Cardiac fibroblast (primary cell): ENCODE measurements at regions not wholly inside any gene's neighbourhood (a gene's known extent, or its start where the extent isn't known, plus 50 kb on each side); places are given as distances from the start of the nearest gene placed in this dataset.

ENCODE experiments used
- DNase-seq, 2 donors: peaks; one replicate each; pipeline versions ENCODE4 v3.0.0 to v3.0.0-alpha.2; 2010; ENCODE audit warnings: low read depth in 2 of 2
- H3K4me3 ChIP-seq, 2 donors: replicated peaks in 1 of 2; 1 replicate in 1 of 2; 2 replicates in 1 of 2; pipeline ENCODE4 v1.5.1; 2011; ENCODE audit warnings: low read depth in 2 of 2, low read length in 2 of 2, mild to moderate bottlenecking in 2 of 2, moderate library complexity in 1 of 2
- TF ChIP-seq, protein P1 (sequence below): IDR thresholded peaks from one replicate; pipeline ENCODE4 v1.5.1; 2011; ENCODE audit warnings: low read depth, mild to moderate bottlenecking, low read length, inconsistent platforms

DNA sequence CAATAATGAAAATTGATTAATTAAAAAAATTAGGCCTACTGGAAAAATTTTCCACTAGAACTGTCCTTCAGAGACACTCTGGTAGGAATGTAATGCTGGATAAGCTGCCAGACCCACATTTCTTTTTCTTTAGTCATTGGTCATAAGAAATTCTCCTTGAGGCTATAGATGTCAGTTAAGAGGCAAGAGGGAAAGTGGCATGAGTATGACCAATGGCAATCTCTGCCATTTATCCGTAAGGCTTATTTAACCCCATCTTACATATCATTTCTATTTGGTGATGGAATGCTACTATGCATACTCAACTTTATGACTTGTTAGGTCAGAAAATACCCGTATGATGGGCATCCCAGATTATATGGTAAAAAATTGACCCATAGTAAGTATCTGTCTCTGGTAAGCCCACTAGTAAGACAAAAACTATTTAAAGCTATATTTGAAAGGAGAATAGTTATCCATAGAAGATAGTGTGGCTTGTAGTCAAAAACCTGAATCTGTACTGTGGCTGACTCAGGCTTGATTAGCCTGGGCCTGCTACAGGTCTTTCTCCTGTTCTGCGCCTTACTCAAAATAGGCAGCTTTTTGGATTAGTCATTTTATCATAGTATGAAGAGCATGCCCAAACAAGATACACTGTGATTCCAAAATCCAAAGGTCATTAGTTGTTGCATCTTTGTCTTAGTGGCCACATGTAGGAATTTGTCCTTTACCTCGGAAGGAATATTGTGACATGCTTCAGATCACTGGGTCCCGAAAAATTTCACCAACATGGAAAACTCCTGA, 314.7 kb downstream of the PYDC2 start:
- TF ChIP-seq, protein P1, sequence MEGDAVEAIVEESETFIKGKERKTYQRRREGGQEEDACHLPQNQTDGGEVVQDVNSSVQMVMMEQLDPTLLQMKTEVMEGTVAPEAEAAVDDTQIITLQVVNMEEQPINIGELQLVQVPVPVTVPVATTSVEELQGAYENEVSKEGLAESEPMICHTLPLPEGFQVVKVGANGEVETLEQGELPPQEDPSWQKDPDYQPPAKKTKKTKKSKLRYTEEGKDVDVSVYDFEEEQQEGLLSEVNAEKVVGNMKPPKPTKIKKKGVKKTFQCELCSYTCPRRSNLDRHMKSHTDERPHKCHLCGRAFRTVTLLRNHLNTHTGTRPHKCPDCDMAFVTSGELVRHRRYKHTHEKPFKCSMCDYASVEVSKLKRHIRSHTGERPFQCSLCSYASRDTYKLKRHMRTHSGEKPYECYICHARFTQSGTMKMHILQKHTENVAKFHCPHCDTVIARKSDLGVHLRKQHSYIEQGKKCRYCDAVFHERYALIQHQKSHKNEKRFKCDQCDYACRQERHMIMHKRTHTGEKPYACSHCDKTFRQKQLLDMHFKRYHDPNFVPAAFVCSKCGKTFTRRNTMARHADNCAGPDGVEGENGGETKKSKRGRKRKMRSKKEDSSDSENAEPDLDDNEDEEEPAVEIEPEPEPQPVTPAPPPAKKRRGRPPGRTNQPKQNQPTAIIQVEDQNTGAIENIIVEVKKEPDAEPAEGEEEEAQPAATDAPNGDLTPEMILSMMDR: no peak
- no peak for DNase-seq
- H3K4me3 ChIP-seq: no peak overlapping the region

DNA sequence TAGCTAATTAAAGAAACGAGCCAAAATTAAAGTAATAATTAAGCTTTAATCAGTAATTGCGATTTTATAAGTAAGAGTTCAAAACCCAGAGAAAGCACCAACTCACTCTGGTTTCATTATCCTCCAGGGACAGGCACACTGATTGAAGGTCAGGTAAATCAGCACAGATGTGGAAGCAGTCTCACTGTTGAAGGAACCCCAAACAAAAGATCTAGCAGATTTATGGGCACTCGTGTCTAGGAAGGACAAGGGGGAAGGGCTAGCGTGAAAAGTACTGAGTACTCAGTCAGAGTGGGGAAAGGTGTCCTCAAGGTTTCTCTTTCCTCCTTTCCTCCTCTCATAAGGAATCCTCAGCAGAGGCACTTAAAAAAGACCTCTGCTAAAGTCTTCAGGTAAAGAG, 320.1 kb downstream of the PYDC2 start:
- TF ChIP-seq, protein P1: no peak
- H3K4me3 ChIP-seq: no peak overlapping the region
- no peak for DNase-seq

DNA sequence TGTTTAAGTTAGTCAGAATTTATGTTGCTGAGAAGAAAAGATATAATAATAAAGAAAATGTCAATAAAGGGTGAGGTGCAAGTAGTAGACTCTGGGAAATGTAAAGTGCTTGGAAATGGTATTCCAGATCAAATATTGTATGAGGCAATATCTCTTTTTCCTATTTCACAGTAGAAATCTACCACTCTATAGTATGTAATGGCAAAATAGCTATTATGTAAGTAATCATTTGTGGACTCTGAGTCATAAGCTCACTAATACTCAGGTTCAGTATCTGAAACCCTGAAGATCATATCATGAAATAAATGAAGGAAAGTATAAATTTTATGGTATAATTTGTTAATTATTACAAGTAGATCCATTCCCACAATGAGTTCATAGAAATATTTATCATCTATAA, 322.1 kb downstream of the PYDC2 start:
- no peak overlapping the region for H3K4me3 ChIP-seq
- DNase-seq: no peak
- TF ChIP-seq, protein P1: no peak

DNA sequence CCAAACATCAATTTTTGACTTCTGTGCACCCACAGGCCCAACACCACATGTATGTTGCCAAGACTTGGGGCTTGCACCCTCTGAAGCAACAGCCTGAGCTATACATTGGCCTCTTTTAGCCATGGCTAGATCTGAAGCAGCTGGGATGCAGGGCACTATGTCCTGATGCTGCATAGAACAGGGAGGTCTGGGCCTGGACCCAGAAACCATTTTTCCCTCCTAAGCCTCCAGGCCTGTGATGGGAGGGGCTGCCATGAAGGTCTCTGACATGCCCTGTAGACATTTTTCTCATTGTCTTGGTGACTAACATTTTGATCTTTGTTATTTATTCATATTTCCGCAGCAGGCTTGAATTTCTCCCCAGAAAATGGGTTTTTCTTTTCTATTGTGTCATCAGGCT, 330.0 kb downstream of the PYDC2 start:
- TF ChIP-seq, protein P1: no peak
- no peak overlapping the region for H3K4me3 ChIP-seq
- DNase-seq: no peak

DNA sequence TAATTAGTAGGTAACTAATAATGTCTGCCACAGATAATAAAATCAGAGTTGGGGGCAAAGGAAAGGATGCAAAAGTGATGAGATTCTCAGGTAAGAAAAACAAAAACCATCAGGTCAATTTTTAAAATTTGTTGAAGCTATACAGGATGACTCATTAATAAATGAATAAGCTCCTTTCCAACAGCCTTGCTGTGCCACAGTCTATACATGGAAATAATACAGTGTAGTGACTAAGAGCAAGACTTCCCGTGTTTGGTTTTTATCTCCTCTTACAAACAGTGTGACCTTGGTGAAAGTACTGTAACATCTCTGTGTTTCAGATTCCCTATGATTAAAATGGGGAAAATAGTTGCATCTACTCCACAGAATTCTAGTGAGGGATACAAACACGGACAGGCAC, 331.6 kb downstream of the PYDC2 start:
- peak in 1 of 2 donors; percentile 25 for DNase-seq
- no peak overlapping the region for H3K4me3 ChIP-seq
- TF ChIP-seq, protein P1: no peak

DNA sequence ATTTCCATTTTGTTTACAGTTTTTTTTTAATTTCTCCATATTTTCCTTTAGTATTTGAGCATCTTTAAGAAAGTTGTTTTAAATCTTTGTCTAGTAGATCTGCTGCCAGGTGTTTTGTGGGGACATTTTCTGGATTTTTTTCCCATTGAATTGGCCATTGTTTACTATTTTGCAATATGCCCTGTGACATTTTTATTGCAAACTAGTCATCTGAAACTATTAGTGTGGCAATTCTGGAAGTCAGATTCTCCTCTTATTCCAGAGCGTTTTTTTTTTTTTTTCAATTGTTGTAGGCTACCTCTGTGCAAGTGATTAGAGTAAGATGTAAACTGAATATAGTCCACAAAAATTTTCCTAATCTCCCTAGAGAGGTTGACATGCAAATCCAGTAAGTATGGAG, 334.2 kb downstream of the PYDC2 start:
- TF ChIP-seq, protein P1: no peak

DNA sequence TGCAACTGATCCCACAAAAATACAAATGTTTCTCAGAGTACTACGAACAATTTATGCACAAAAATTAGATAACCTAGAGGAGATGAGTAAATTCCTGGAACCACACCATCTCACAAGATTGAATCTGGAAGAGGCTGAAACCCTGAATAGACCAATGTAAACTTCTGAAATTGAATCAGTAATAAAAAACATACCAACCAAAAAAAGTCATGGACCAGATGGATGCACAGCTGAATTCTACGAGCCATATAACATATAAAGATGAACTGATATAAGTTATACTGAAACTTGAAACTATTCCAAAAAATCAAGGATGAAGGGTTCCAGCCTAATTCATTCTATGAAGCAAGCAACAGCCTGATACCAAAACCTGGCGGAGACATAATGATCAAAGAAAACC, 336.3 kb downstream of the PYDC2 start:
- H3K4me3 ChIP-seq: no peak overlapping the region
- no peak for DNase-seq
- TF ChIP-seq, protein P1: no peak

More for the DNA sequence above, 334.2 kb downstream of the PYDC2 start:
- H3K4me3 ChIP-seq: no peak overlapping the region
- no peak for DNase-seq
